T-helper 2 cell (primary cell): ENCODE measurements at regions not wholly inside any gene's neighbourhood (a gene's known extent, or its start where the extent isn't known, plus 50 kb on each side); places are given as distances from the start of the nearest gene placed in this dataset.

ENCODE experiments used
- DNase-seq, 5 experiments: peaks; one replicate each; pipeline versions ENCODE4 v3.0.0 to v3.0.0-alpha.2; 2012 to 2022

GRCh38 chr13:65103351-65103750 is 2126.8 kb downstream of the PCDH9 start:
- DNase-seq, result no peak

- DNase-seq, result no peak
These were observed 2134.7 kb downstream of the PCDH9 start for GRCh38 chr13:65095161-65096082.

- no peak for DNase-seq
These were observed 2136.8 kb downstream of the PCDH9 start for GRCh38 chr13:65093357-65093756.

- DNase-seq, result no peak
These were observed 2139.1 kb downstream of the PCDH9 start for GRCh38 chr13:65091031-65091430.

GRCh38 chr13:65090186-65090585 is 2139.9 kb downstream of the PCDH9 start:
- DNase-seq, result no peak

- no peak for DNase-seq
These were observed 2141.2 kb downstream of the PCDH9 start for GRCh38 chr13:65088906-65089305.

GRCh38 chr13:65085977-65086376 is 2144.2 kb downstream of the PCDH9 start:
- DNase-seq, result no peak

- no peak for DNase-seq
These were observed 2155.9 kb downstream of the PCDH9 start for GRCh38 chr13:65074248-65074647.

GRCh38 chr13:65064967-65065366 is 2165.2 kb downstream of the PCDH9 start:
- no peak for DNase-seq

- DNase-seq, result no peak
These were observed 2166.4 kb downstream of the PCDH9 start for GRCh38 chr13:65063753-65064152.

- no peak for DNase-seq
These were observed 2172.2 kb downstream of the PCDH9 start for GRCh38 chr13:65057986-65058385.

- no peak for DNase-seq
These were observed 2175.9 kb downstream of the PCDH9 start for GRCh38 chr13:65054277-65054676.

- no peak for DNase-seq
These were observed 2193.1 kb downstream of the PCDH9 start for GRCh38 chr13:65036999-65037398.

- DNase-seq, result no peak
These were observed 2194.8 kb downstream of the PCDH9 start for GRCh38 chr13:65035302-65035701.

- no peak for DNase-seq
These were observed 2195.9 kb downstream of the PCDH9 start for GRCh38 chr13:65034266-65034665.

- DNase-seq, result no peak
These were observed 2197.3 kb downstream of the PCDH9 start for GRCh38 chr13:65032825-65033224.

GRCh38 chr13:65028101-65028500 is 2202.0 kb downstream of the PCDH9 start:
- no peak for DNase-seq

- no peak for DNase-seq
These were observed 2203.6 kb downstream of the PCDH9 start for GRCh38 chr13:65026505-65026904.

GRCh38 chr13:65011378-65011777 is 2218.8 kb downstream of the PCDH9 start:
- DNase-seq, result no peak

- DNase-seq, result no peak
These were observed 2232.7 kb downstream of the PCDH9 start for GRCh38 chr13:64997438-64997837.

- DNase-seq, result no peak
These were observed 2236.5 kb downstream of the PCDH9 start for GRCh38 chr13:64993514-64994164.

GRCh38 chr13:64992314-64992713 is 2237.8 kb downstream of the PCDH9 start:
- DNase-seq, result no peak

- DNase-seq, result no peak
These were observed 2245.1 kb downstream of the PCDH9 start for GRCh38 chr13:64985075-64985474.

GRCh38 chr13:64962404-64962803 is 2267.7 kb downstream of the PCDH9 start:
- no peak for DNase-seq
